HEK293T (cell line): ENCODE measurements at regions not wholly inside any gene's neighbourhood (a gene's known extent, or its start where the extent isn't known, plus 50 kb on each side); places are given as distances from the start of the nearest gene placed in this dataset.

Experiments used
- ARNT ChIP-seq: fragments of 450-650 bp; IDR thresholded peaks from 2 replicates; pipeline ENCODE4 v1.6.1; 2017; ENCODE audit warnings: mild to moderate bottlenecking
- BHLHE40 ChIP-seq: fragments of 450-650 bp; IDR thresholded peaks from 2 replicates; pipeline ENCODE4 v1.6.1; 2016; ENCODE audit warnings: mild to moderate bottlenecking, moderate library complexity, borderline replicate concordance
- ELF4 ChIP-seq: fragments of 450-650 bp; IDR thresholded peaks from 2 replicates; pipeline ENCODE4 v1.6.1; 2017; ENCODE audit warnings: antibody characterized with exemption
- FOXA1 ChIP-seq: fragments of 450-650 bp; IDR thresholded peaks from 2 replicates; pipeline ENCODE4 v1.6.1; 2016; ENCODE audit warnings: mild to moderate bottlenecking
- FOXK2 ChIP-seq: fragments of 450-650 bp; IDR thresholded peaks from 2 replicates; pipeline ENCODE4 v1.6.1; 2016; ENCODE audit warnings: mild to moderate bottlenecking
- FOXM1 ChIP-seq: fragments of 450-650 bp; IDR thresholded peaks from 2 replicates; pipeline ENCODE4 v1.6.1; 2017; ENCODE audit warnings: mild to moderate bottlenecking, borderline replicate concordance
- HDGF ChIP-seq: fragments of 450-650 bp; IDR thresholded peaks from 2 replicates; pipeline ENCODE4 v1.6.1; 2017; ENCODE audit warnings: antibody characterized with exemption, borderline replicate concordance
- L3MBTL2 ChIP-seq: fragments of 450-650 bp; conservative IDR thresholded peaks from 2 replicates; pipeline ENCODE4 v1.6.1; 2016; ENCODE audit warnings: mild to moderate bottlenecking
- LEF1 ChIP-seq: fragments of 450-650 bp; IDR thresholded peaks from 2 replicates; pipeline ENCODE4 v1.6.1; 2017; ENCODE audit warnings: mild to moderate bottlenecking, borderline replicate concordance
- PKNOX1 ChIP-seq: fragments of 450-650 bp; IDR thresholded peaks from 2 replicates; pipeline ENCODE4 v1.6.1; 2016
- SP1 ChIP-seq: fragments of 450-650 bp; IDR thresholded peaks from 2 replicates; pipeline ENCODE4 v1.6.1; 2017
- SUZ12 ChIP-seq: fragments of 450-650 bp; IDR thresholded peaks from 2 replicates; pipeline ENCODE4 v1.6.1; 2016; ENCODE audit warnings: mild to moderate bottlenecking
- TARDBP ChIP-seq: fragments of 450-650 bp; IDR thresholded peaks from 2 replicates; pipeline ENCODE4 v1.6.1; 2016
- ZNF384 ChIP-seq: fragments of 450-650 bp; IDR thresholded peaks from 2 replicates; pipeline ENCODE4 v1.6.1; 2016

- no peak for TF ChIP-seq L3MBTL2
- TF ChIP-seq FOXA1: no peak
- no peak for TF ChIP-seq ARNT
- no peak for TF ChIP-seq LEF1
- no peak for TF ChIP-seq SUZ12
- TF ChIP-seq SP1: no peak
- TF ChIP-seq BHLHE40: no peak
- TF ChIP-seq FOXM1: no peak
- no peak for TF ChIP-seq ELF4
- TF ChIP-seq FOXK2: no peak
- no peak for TF ChIP-seq TARDBP
- no peak for TF ChIP-seq HDGF
- TF ChIP-seq PKNOX1: no peak
- TF ChIP-seq ZNF384: no peak
These were observed 258.6 kb upstream of the DCN start for GRCh38 chr12:91441246-91441645.
